HT1080 (cell line): ENCODE measurements at regions not wholly inside any gene's neighbourhood (a gene's known extent, or its start where the extent isn't known, plus 50 kb on each side); places are given as distances from the start of the nearest gene placed in this dataset.
"Not testable (repeated sequence)": the region's sequence is repeated elsewhere in the genome, so short reads cannot be mapped to it uniquely, and the experiment has no call there.

Experiments used
- DNase-seq: peaks from one replicate; pipeline ENCODE4 v3.0.0-alpha.2; 2015; ENCODE audit warnings: low read depth

DNA sequence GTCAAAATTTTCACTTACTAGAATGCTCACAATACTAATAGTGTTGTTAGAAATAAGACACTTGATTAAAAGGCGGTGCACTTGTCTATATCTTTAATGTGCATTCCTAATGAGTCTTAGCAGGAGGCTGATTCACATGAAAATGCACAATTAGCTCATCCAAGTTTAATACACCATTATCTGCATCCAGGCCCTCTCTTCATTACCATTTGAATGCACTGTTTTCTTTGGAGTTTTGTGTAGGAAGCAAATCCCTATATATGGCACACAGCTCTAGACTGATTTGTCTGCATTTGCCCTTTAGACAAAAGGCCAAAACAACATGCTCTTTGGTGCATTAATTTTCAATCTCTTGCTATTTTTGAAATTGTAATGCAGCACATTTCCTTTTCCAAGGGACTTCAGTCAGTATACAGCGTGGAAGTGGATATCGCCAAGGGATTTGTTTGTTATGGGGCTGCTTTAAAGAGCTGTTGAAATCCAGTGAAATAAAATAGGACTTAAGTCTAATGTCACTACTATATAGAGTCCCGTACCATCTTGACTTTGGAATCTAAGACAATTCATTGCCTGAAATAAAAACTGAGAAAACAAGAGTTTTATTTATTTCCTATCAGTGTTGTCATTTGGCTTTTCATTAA, 257.6 kb upstream of the CPHXL start:
- no peak for DNase-seq

- DNase-seq = no peak
Observed at GRCh38 chr16:75987323-75987722, 261.0 kb upstream of the CPHXL start.

DNA sequence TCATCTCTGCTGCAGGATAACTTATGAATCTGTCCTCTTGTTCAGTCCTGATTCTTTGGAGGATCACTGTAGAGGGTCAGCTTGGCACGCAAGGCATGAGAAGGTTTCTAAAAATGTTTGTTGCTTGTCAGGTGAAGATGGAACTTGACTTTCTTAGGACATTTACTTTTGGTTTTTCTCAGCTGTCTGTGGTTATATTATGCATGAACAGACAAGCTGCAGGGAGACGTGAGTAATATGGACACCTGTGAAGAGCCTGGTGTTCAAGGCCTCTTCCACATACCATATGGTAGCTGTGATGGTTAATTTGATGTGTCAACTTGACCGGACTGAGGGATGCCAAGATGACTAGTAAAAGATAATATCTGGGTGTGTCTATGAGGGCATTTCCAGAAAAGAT, 270.2 kb upstream of the CPHXL start:
- DNase-seq = peak; percentile 58

DNA sequence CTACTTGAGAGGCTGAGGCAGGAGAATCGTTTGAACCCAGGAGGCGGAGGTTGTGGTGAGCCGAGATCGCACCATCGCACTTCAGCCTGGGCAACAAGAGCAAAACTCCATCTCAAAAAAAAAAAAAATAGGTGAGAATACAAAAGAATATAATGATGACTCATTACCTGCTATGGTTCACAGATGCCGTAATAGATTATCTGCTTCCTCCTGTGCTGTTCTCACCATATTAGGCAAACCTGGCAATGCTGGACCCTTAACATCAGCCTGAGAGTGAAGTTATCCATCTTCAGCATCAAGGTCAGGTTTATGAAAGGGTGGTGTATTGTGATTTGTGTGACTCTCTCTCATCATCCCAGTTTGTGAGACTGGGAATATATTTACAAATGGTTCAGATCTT, 271.3 kb upstream of the CPHXL start:
- DNase-seq = peak; percentile 8

- no peak for DNase-seq
Observed at GRCh38 chr16:76007645-76008044, 269.6 kb upstream of the CNTNAP4 start.

- no peak for DNase-seq
Observed at GRCh38 chr16:76023835-76024234, 253.4 kb upstream of the CNTNAP4 start.

DNA sequence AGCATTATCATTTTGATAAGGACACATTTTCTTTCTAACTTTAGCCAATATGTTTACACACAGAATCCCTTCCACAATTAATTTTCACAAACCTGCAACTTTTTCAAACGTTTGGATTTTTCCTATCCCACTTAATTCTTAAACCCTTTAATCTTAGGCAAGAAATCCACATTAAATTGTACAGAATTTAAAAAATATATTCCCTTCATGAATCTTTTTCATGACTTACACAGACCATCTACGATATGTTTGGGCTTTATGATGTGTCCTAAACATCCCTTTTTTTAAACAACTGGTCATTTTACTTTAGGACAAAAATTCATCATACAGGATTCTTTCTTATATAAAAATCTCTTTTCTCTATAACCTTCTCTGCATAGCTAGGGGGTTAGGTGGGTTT, 241.5 kb upstream of the CNTNAP4 start:
- no peak for DNase-seq

- DNase-seq = no peak
Observed at GRCh38 chr16:76038097-76038496, 239.1 kb upstream of the CNTNAP4 start.

DNA sequence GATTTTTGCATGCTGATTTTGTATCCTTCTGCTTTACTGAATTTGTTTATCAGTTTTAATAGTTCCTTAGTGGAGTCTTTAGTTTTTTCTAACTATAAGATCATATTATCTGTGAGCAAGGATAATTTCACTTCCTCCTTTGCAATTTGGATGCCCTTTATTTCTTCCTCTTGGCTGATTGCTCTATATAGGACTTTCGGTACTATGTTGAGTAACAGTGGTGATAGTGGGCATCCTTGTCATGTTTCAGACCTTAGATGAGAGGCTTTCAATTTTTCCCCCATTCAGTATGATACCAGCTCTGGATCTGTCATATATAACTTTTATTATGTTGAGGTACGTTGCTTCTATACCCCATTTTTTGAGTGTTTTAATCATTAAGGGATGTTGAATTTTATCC, 224.5 kb upstream of the CNTNAP4 start:
- DNase-seq = no peak

DNA sequence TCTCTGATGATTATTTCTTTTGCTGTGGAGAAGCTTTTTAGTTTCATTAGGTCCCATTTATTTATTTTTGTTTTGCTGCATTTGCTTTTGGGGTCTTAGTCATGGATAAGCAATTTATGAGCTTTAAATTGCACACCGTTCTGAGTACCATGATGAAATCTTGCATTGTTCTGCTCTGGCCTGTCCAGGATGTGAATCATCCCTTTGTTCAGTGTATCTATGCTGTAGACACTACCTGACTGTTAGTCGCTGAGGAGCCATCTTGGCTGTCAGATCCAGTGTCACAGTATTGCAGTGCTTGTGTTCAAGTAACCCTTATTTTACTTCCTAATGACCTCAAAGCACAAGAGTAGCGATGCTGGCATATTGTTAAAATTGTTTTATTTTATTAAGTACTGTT, 218.0 kb upstream of the CNTNAP4 start:
- peak; percentile 88 for DNase-seq

DNA sequence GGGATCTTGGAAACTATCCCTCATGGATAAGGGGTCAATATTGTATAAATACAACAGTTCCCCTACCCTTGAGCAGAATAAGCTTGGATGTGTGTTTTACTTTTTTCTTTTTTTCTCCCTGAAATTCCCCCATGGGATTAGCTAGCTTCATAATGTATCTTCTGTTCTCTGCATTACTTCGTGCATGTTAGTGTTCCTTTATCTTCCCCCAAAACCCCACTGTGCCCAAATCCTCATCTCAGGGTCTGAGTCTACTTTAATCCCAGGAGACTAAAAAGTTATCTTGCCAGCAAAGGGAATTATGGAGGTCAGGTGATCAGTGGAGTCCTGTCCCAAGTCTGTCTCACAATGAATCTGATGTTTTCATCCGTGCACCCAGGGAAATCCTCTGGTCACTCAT, 217.5 kb upstream of the CNTNAP4 start:
- no peak for DNase-seq

DNA sequence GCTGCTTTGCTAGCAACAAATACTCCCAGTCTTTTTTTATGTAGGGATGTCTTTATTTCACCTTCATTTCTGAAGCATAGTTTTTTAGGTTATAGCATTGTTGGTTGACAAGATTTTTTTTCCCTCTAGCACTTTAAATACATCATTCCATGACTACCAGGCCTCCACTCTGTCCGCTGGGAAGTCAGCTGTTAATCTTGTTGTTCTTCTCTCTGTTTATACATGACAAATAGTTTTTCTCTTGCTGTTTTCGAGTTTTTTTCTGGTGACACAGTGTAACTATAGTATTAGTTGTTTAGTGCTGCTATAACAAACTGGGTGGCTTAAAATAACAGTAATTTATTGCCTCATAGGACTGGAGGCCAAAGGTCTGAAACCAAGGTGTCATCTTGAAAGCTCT, 205.5 kb upstream of the CNTNAP4 start:
- DNase-seq = no peak

GRCh38 chr16:76081967-76082366, 195.2 kb upstream of the CNTNAP4 start:
- DNase-seq = peak; percentile 38

GRCh38 chr16:76106647-76107046, 170.6 kb upstream of the CNTNAP4 start:
- DNase-seq = no peak

- DNase-seq = no peak
Observed at GRCh38 chr16:76108460-76108859, 168.7 kb upstream of the CNTNAP4 start.

GRCh38 chr16:76114681-76115080, 162.5 kb upstream of the CNTNAP4 start:
- no peak for DNase-seq

DNA sequence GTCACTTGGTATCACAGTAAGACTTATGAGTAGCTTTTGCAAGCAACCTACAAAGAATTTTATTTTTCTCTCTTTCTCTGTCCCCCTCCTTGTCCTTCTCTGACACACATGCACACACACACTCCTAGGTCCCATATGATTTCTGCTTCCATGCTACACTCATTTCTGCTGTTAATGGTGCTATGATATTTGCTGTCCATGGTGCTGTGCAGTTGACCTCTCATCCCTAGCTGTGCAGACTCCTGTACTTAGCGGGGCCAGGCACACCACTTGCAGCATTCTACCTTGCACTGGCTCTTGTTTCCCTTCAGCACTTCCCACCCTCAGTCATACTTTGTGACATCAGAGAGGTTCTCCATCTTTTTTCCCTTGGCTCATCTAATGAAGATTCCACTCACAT, 158.9 kb upstream of the CNTNAP4 start:
- no peak for DNase-seq

- DNase-seq = no peak
Observed at GRCh38 chr16:76121636-76122035, 155.6 kb upstream of the CNTNAP4 start.

DNA sequence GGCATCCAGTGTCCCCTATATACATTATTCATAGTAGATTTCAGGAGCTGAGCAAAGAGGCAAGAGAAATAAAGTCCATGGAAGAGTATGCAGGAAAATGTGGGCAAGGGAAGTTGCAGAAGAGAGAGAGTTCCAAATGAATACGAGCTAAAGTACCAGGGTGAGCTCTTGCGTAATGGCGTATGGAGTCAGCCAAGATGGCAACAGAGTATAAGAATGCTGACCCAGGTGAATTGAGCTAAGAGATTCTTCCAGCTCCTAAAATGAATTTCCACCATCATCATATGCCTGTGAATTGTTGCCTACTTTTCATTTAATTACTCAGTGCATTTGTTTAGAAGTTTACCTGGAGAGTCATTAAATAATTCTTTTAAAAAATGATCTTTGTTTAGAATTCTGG, 153.2 kb upstream of the CNTNAP4 start:
- no peak for DNase-seq

DNA sequence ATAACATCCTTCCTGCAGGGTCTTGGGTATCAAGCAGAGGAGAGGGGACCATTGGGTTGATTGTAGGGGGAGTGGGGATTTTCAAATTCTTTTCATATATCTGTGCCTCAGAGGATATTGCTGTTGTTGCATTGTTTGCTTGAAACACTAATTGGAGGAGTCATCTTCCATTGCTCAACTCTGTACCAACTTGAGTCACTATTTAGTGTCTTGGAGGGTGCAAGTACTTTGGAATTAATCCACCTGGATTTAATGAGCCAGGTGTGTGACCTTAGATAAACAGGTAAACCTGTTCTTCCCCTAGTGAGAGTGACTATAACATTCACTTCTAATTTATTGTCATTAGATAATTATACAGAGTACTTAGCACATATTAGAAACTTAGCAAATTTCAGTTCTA, 151.3 kb upstream of the CNTNAP4 start:
- no peak for DNase-seq

- DNase-seq = not testable (repeated sequence)
Observed at GRCh38 chr16:76138056-76138455, 139.1 kb upstream of the CNTNAP4 start.

DNA sequence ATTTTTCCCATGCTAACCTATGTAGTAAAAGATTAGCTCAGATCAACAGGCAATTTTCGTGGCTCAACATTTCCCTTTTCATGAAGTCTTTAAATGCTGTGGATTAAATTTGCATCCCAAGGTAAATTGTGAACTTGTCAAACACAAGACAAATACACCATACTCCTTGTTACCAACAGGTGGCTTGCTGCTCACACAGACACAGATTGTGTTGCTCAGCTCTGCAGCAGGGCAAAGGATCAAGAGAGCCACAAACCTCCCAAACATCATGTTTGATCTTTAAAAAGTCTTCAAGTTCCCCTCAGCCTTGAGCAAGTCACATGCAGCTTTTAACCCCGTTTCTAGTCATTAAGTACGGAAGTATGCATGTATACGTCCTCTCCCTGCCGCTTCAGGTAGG, 119.6 kb upstream of the CNTNAP4 start:
- DNase-seq = no peak

DNA sequence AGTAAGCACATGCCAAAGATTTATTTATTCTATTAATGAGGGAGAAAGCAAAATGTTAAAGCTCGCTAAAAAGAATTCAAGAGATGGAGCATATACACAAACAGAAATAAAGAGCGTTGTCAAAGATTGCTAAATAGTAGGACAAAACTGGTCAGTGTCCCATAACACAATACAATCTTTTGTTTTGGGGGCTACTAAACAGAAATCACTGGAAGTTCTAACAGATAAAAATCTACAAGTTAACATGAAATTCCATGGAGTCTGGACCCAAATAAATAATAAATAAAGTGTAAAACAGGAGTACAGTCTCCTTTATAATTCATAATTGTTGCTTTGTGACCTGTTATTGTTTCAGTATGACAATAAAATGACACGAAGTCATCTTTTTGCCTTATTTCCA, 115.2 kb upstream of the CNTNAP4 start:
- DNase-seq = no peak

- DNase-seq = no peak
Observed at GRCh38 chr16:76164970-76165558, 112.1 kb upstream of the CNTNAP4 start.
